OCI-LY3 (cell line): ENCODE measurements at regions not wholly inside any gene's neighbourhood (a gene's known extent, or its start where the extent isn't known, plus 50 kb on each side); places are given as distances from the start of the nearest gene placed in this dataset.

Source experiments
- CTCF ChIP-seq: fragments of 200-600, 300-600 bp; sonication (generic); IDR thresholded peaks from 2 replicates; pipeline ENCODE4 v1.5.1; 2014; ENCODE audit warnings: antibody characterized with exemption, low read length, low read depth
- EZH2phosphoT487 ChIP-seq: fragments of 200-600 bp; shearing (Covaris generic); IDR thresholded peaks from 2 replicates; pipeline ENCODE4 v1.6.1; 2018; ENCODE audit warnings: antibody characterized with exemption, mixed run types, low read depth

DNA sequence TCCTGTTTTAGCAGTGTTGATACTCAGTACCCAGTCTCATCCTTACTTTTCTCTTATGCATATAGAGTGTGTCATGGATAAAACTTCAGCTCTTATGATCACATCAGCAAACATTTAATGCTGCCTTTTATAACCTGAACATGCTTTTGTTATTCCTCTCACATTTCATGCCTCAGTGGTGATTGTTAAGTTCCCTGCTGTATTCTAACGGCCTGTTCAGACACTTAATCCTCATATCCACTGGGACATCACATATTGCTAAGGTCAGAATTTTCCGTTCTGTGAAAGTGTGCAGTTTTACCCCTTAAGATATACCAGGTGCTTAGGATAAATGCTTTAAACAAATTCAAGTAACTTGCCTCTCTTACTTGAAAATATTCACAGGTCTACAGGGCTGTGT, 268.7 kb upstream of the SEL1L start:
- TF ChIP-seq CTCF = no peak
- TF ChIP-seq EZH2phosphoT487 = no peak
